HG03439 (cell line): ENCODE measurements at regions not wholly inside any gene's neighbourhood (a gene's known extent, or its start where the extent isn't known, plus 50 kb on each side); places are given as distances from the start of the nearest gene placed in this dataset.

Source experiments
- ATAC-seq: cut with Tn5 transposase; IDR thresholded peaks from one replicate; pipeline ENCODE4 v1.9.1; 2021; ENCODE audit warnings: mild to moderate bottlenecking, moderate library complexity; ENCODE audit not compliant: unreplicated experiment

- no peak for ATAC-seq
Observed at GRCh38 chr2:221330436-221330835, 241.7 kb downstream of the EPHA4 start.

DNA sequence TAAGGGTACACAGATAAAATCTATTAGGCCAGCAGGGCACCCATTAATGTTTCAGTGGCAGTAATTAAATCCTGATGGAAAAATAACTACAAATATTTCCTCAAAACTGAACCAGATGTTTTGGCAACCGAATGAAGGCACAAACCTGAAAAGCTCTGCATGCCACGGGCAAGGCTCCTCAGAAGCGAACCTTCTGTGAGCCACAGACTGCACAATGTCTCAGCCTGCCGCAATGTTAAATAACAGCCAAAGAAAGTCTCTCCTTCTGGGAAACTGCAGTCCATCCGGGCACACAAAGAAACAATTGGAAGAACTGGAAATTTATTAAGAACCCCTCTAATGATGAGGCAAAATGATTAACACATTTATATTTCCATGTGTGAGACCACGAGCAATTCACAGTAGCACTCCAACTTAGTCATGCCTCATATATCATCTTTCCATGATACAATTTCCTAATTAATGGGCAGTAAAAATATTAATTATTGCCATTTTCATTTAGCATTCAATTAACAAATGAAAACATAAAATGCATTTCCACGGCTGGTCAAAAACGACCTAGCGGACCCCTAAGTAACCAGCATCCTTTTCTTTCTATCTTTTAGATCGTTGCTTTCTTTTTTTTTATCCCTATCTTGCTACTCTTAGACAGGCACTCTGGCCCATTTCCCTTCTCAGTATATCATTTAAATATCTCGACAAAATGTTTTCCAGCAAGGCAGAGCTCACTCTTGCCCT lies 237.5 kb downstream of the EPHA4 start:
- no peak for ATAC-seq

DNA sequence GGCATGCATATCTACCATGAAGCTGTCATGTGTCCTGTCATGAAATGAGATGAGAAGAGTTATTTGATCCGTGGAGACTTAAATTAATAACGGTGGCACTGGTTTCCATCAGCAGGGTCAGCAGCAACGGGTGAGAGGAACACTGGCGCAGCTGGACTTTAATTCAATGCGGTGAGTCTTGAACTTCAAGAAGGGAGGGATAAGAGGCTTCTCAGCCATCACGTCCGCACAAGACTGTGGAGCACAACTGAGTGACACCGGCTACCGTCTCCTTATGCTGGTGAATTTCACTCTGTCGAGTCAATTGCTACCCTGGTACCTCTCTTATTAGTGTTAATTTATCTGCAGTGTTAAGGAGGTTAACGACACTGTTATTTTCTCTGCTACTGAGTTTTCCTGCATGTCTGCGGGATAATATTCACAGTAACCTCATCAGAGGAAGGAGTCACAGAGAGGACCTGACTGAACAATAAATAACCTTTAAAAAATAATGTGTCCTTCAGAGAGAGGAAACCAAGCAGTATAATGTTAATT lies 236.8 kb downstream of the EPHA4 start:
- ATAC-seq: no peak

DNA sequence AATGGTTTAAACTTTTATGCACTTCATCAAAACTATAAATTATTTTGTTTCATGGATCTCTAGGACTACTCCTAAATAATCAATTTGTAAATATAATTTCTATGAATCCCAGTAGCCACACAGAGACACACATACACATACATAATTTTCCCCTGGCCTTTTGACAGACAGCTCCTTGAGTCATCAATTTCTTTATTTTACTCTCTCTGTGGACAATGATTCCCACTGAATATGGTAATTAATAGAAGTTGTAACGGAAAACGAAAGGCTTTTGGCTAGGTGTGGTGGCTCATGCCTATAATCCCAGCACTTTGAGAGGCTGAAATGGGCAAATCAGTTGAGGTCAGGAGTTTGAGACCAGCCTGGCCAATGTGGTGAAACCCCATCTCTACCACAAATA lies 235.1 kb downstream of the EPHA4 start:
- no peak for ATAC-seq

GRCh38 chr2:221337957-221338685 lies 234.0 kb downstream of the EPHA4 start:
- no peak for ATAC-seq

- no peak for ATAC-seq
Observed at GRCh38 chr2:221342388-221342787, 229.7 kb downstream of the EPHA4 start.

GRCh38 chr2:221343524-221343923 lies 228.6 kb downstream of the EPHA4 start:
- ATAC-seq: no peak

DNA sequence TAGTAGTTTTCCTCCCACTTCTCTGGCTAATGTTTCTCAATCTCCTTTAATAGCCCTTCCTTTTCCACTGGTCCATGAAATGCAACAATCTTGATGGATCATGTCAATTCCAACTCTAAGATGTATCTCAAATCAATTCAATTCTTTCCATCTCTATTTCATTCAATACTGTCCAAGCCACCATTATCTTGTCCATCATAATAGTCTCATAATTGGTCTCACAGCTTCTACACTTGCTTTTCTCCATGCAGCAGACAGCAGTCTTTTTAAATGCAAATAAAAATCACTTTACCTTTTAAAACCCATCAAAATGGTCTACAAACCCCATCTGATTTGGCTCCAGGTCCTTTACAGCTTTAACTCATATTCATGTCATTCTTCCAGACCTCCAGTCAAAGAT lies 226.6 kb downstream of the EPHA4 start:
- no peak for ATAC-seq

DNA sequence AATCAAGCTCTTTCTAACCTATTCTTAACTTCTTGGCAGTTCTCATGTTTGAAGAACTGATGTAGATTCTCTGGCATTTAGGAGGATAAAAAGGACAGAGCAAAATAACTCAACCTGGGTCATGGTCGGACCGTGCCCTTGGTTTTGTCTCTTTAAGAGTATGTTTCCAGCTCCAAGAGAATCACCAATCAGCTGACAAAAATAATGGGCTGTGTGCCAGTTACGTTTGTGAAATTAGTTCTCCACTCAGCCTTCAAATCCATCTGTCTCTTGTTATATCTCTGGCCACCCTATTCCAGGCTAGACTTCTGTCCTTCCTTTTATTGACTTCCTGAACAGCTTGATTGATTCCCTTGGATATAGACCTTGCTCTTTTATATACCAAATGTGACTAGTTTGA lies 225.7 kb downstream of the EPHA4 start:
- no peak for ATAC-seq

DNA sequence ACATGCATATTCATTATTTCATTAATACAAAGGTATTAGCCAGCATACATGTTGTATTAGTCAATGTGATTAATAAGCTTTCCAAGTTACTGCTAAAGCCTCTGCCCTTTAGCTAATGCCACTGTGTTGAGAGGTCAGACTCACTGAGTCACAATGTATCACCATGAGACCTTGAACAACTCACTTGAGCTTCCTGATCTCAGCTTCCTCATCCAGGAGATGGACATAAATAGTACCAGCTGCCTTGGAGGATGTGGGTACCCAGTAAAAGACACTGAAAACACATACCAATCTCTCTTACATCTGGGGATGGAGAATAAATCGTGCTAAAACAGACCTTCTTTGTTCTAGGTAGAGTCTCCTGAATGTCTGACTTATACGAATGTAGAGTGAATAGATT lies 224.6 kb downstream of the EPHA4 start:
- no peak for ATAC-seq

DNA sequence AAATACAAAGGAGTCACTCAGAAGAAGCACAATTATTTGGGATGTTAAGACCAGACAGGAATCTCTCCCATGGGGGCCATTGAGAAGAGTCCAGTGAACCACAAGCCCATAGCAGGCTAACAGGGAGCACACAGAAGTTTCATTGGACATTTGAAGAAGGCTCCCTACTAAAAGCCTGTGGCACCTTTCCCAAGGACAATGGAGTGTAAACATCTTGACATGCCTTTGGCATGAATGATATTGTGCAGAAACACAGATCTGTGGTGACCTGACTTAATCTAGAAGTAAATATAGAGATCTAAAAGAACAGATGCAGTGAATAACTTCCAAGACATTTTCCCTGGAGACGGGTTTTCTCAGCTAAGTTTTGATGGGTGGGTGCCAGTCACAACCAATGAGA lies 221.5 kb downstream of the EPHA4 start:
- ATAC-seq: no peak

DNA sequence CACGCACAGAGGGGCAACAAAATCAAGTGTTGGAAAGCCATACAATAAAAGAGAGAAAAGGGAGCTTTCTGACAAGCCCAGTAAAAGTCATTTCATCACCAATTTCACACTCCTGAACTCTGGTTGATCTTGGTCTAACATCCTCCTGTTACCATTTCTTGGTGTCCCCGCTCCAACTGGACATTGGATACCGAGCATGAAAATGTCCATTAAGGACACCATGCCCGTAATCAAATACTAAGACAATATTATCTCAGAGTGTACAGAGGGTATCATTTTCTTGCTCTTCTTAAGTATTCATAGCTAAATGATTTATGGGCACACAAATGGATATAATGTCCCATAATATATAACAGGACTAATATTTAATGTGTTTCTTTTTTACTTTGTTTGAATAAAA lies 218.9 kb downstream of the EPHA4 start:
- ATAC-seq: no peak

GRCh38 chr2:221360312-221360711 lies 211.8 kb downstream of the EPHA4 start:
- no peak for ATAC-seq

DNA sequence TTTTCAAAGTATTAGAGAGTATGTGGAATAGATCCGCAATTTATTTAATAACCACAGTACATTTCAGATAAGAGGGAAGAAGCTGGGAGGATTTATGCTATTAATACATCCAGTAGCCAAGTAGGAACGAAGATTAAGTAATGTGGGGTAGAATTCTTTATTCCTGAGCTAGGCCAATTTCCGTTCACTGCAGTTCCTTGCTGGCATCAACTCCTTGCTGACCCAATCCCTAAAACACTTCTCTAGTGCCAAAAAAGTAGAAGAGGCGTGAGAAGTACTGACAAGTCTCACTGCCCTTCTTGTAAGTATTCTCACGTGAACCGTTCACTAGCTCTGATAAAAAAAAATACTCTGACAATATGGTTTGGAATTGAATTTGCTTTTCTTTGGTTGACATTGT lies 211.4 kb downstream of the EPHA4 start:
- no peak for ATAC-seq

DNA sequence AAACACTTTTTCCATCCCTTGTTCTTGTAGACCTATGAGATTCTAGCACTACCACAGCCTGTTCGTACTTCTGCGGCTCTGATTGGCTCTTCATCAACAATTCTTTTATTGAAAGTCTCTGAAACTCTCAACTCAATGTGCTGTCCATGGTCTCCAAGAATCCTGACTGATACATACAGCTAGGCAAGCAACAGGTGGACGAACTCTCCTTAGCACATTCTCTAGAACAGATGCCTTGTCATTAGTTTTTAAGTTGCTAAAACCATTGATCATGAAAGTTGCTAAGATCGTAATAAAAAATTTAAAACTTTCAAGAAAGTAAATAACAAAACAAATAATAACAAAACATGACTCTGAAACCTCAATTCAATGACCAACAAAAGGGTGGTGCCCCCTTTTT lies 210.5 kb downstream of the EPHA4 start:
- no peak for ATAC-seq

GRCh38 chr2:221364672-221365071 lies 207.4 kb downstream of the EPHA4 start:
- no peak for ATAC-seq
